ENCODE measurements at regions not wholly inside any gene's neighbourhood (a gene's known extent, or its start where the extent isn't known, plus 50 kb on each side); places are given as distances from the start of the nearest gene placed in this dataset.

DNA sequence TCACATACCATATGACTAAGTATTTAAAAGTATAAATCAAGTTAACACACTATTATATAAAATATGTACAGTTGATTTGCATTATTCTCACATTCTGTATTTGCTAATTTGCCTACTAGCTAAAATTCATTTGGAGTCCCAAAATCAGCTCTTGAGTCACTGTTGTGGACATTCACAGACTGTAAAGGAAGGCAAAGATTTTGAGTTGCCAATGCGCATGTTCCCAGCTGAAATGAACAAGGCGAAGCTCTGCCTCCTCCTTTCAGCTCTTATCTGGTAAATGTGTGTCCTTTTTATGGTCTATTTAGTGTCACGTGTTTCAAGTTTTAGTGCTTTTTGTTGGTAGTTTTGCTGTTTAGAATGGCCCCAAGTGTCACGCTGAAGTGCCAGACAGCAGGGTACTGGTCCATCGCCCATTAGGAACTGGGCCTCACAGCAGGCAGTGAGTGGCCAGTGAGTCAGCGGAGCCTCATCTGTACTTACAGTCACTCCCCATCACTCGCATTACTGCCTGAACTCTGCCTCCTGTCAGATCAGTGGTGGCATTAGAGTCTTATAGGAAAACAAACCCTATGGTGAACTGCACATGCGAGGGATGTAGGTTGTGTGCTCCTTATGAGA lies 87.2 kb upstream of the ADTRP start:
- Histone ChIP-seq H3K4me1 (ENCODE audit: insufficient read depth, low read length) (peaks cover 11% of the 10 kb centered on the region), H3K4me3 (ENCODE audit: insufficient read depth, low read length) (no peak overlapping the region), H4K20me1 (ENCODE audit: insufficient read depth, low read length) (no peaks in the 10 kb centered on the region), H3K79me2 (ENCODE audit: insufficient read depth, low read length) (no peaks in the 10 kb centered on the region), H3K9me3 (ENCODE audit: low read depth, low read length) (no peaks in the 10 kb centered on the region), H2AFZ (ENCODE audit: low read length) (peak overlapping the region; percentile 61), H3K4me2 (ENCODE audit: insufficient read depth, low read length) (no peak overlapping the region), H3K27ac (ENCODE audit: low read depth, low read length) (no peak overlapping the region), H3K36me3 (ENCODE audit: insufficient read depth, low read length) (no peaks in the 10 kb centered on the region), H3K27me3 (ENCODE audit: insufficient read depth, low read length) (no peaks in the 10 kb centered on the region)
- DNase-seq (ENCODE audit: insufficient read length, low spot score, missing footprints) = no peak
- TF ChIP-seq, protein P1, sequence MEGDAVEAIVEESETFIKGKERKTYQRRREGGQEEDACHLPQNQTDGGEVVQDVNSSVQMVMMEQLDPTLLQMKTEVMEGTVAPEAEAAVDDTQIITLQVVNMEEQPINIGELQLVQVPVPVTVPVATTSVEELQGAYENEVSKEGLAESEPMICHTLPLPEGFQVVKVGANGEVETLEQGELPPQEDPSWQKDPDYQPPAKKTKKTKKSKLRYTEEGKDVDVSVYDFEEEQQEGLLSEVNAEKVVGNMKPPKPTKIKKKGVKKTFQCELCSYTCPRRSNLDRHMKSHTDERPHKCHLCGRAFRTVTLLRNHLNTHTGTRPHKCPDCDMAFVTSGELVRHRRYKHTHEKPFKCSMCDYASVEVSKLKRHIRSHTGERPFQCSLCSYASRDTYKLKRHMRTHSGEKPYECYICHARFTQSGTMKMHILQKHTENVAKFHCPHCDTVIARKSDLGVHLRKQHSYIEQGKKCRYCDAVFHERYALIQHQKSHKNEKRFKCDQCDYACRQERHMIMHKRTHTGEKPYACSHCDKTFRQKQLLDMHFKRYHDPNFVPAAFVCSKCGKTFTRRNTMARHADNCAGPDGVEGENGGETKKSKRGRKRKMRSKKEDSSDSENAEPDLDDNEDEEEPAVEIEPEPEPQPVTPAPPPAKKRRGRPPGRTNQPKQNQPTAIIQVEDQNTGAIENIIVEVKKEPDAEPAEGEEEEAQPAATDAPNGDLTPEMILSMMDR (IDR thresholded peaks at IDR 0.05; ENCODE audit: extremely low read depth, low read depth, low read length) = no peak

DNA sequence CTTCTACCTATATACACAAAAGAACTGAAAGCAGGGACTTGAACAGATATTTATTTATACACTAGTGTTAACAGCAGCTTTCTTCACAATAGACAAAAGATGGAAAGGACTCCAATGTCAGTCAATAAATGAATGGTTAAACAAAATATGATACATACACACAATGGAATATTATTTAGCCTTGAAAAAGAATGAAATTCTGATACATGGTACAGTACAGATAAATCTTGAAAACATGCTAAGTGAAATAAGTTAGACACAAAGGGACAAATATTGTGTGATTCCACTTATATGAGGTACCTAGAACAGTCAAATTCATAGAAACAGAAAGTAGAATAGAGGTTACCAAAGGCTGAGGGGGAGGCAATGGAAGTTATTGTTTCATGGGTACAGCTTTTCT lies 79.8 kb upstream of the ADTRP start:
- Histone ChIP-seq H3K36me3 (ENCODE audit: insufficient read depth, low read length) (no peaks in the 10 kb centered on the region), H3K4me1 (ENCODE audit: insufficient read depth, low read length) (peaks cover 14% of the 10 kb centered on the region), H3K4me3 (ENCODE audit: insufficient read depth, low read length) (no peak overlapping the region), H3K79me2 (ENCODE audit: insufficient read depth, low read length) (no peaks in the 10 kb centered on the region), H3K27ac (ENCODE audit: low read depth, low read length) (no peak overlapping the region), H2AFZ (ENCODE audit: low read length) (no peak overlapping the region), H4K20me1 (ENCODE audit: insufficient read depth, low read length) (no peaks in the 10 kb centered on the region), H3K9me3 (ENCODE audit: low read depth, low read length) (no peaks in the 10 kb centered on the region), H3K4me2 (ENCODE audit: insufficient read depth, low read length) (no peak overlapping the region), H3K27me3 (ENCODE audit: insufficient read depth, low read length) (no peaks in the 10 kb centered on the region)
- TF ChIP-seq, protein P1 (IDR thresholded peaks at IDR 0.05; ENCODE audit: extremely low read depth, low read depth, low read length) = no peak
- no peak for DNase-seq (ENCODE audit: insufficient read length, low spot score, missing footprints)

DNA sequence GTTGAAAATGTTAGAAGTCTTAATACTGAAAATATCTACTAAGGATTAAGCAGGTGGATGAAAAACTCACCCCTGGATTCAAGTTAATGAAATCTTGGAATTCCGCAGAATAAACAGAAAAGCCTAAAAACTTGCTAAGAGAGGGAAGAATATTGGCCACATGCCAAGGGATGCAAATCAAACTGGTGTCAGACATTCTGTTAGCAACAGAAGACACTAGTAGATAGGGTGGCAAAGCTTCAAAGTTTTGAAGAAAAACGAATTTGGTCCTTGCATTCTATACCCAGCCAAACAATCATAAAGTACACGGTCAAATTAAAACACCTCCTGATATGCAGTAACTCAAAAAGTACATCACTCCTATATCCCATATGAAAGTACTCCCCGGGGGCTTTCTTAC lies 77.1 kb upstream of the ADTRP start:
- Histone ChIP-seq H3K27me3 (ENCODE audit: insufficient read depth, low read length) (no peaks in the 10 kb centered on the region), H4K20me1 (ENCODE audit: insufficient read depth, low read length) (no peaks in the 10 kb centered on the region), H3K27ac (ENCODE audit: low read depth, low read length) (no peak overlapping the region), H2AFZ (ENCODE audit: low read length) (no peak overlapping the region), H3K36me3 (ENCODE audit: insufficient read depth, low read length) (no peaks in the 10 kb centered on the region), H3K4me3 (ENCODE audit: insufficient read depth, low read length) (no peak overlapping the region), H3K4me1 (ENCODE audit: insufficient read depth, low read length) (peaks cover 21% of the 10 kb centered on the region), H3K4me2 (ENCODE audit: insufficient read depth, low read length) (no peak overlapping the region), H3K79me2 (ENCODE audit: insufficient read depth, low read length) (no peaks in the 10 kb centered on the region), H3K9me3 (ENCODE audit: low read depth, low read length) (no peaks in the 10 kb centered on the region)
- TF ChIP-seq, protein P1 (IDR thresholded peaks at IDR 0.05; ENCODE audit: extremely low read depth, low read depth, low read length) = no peak
- DNase-seq (ENCODE audit: insufficient read length, low spot score, missing footprints) = no peak

DNA sequence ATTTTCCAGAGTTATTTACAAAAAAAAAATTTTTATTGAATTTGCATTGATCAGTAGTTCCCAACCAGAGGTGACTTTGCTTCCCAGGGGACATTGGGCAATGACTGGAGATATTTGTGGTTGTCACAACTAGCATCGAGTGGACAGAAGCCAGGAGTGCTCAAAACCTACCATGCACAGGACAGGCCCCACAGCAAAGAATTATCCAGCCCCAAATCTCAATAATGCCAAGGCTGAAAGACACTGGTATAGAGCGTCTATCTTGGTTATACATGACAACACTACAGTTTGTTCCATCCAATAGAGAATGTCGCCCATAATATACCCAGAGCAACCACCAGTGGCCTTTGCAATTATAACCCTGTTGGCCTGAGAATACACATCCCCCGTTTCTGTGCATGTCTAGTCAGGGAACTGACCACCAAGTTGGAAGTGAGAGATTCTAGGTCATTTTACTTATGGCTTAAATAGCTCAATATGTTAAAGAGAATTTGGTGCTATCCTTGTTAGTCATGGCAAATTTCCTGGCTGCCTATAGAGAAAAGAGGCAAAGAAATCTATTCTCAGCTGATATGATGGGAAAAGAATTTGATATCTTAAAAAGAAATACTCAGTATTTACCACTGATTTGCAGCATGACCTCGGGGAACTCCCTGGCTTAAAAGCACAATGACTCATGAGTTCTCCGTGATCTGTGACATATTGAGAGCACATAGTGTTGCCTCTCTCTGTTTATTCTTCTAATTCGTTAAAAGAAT lies 76.0 kb upstream of the ADTRP start:
- H2AFZ ChIP-seq (ENCODE audit: low read length) = no peak overlapping the region
- no peaks in the 10 kb centered on the region for H4K20me1 ChIP-seq (ENCODE audit: insufficient read depth, low read length)
- DNase-seq (ENCODE audit: insufficient read length, low spot score, missing footprints) = peak; percentile 86
- H3K79me2 ChIP-seq (ENCODE audit: insufficient read depth, low read length) = no peaks in the 10 kb centered on the region
- no peak overlapping the region for H3K27ac ChIP-seq (ENCODE audit: low read depth, low read length)
- no peaks in the 10 kb centered on the region for H3K27me3 ChIP-seq (ENCODE audit: insufficient read depth, low read length)
- peaks cover 21% of the 10 kb centered on the region for H3K4me1 ChIP-seq (ENCODE audit: insufficient read depth, low read length)
- H3K36me3 ChIP-seq (ENCODE audit: insufficient read depth, low read length) = no peaks in the 10 kb centered on the region
- H3K4me3 ChIP-seq (ENCODE audit: insufficient read depth, low read length) = no peak overlapping the region
- peak overlapping the region; percentile 27 for H3K4me2 ChIP-seq (ENCODE audit: insufficient read depth, low read length)
- no peaks in the 10 kb centered on the region for H3K9me3 ChIP-seq (ENCODE audit: low read depth, low read length)
- TF ChIP-seq, protein P1 (IDR thresholded peaks at IDR 0.05; ENCODE audit: extremely low read depth, low read depth, low read length) = no peak
